Umbilical cord (tissue), 1 donor: ENCODE measurements at regions not wholly inside any gene's neighbourhood (a gene's known extent, or its start where the extent isn't known, plus 50 kb on each side); places are given as distances from the start of the nearest gene placed in this dataset.
"Not testable (repeated sequence)": the region's sequence is repeated elsewhere in the genome, so short reads cannot be mapped to it uniquely, and the experiment has no call there.

Experiments used
- DNase-seq: peaks from one replicate; pipeline ENCODE4 v3.0.0-alpha.2; 2015; ENCODE audit warnings: low spot score

DNA sequence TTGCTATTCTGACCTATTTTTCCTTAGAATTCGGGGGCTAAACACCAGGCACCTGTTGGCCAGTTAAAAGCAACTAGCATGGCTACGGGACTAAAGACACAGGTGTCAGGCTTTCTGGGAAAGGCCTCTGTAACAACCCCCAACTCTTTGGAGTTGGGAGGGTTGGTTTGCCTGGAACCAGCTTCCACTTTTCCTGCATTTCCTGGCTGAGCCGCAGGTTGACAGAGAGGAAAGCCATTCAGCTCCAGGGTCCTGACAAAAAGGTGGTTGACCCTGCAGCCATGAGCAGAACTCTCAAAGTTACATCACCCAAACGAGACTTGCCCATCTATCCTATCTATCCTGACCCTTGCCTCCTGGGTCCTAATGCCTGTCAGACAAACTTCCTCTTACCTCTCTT lies 375.4 kb upstream of the SFSWAP start:
- no peak for DNase-seq

DNA sequence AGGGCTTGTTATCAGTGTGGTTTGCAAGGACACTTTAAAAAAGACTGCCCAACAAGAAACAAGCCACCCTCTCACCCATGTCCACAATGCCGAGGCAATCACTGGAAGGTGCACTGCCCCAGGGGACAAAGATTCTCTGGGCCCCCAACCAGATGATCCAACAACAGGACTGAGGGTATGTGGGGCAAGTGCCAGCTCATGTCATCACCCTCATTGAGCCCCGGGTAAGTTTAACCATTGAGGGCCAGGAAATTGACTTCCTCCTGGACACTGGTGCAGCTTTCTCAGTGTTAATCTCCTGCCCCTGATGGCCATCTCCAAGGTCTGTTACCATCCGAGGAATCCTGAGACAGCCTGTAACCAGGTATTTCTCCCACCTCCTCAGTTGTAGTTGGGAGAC lies 373.0 kb upstream of the SFSWAP start:
- not testable (repeated sequence) for DNase-seq

DNA sequence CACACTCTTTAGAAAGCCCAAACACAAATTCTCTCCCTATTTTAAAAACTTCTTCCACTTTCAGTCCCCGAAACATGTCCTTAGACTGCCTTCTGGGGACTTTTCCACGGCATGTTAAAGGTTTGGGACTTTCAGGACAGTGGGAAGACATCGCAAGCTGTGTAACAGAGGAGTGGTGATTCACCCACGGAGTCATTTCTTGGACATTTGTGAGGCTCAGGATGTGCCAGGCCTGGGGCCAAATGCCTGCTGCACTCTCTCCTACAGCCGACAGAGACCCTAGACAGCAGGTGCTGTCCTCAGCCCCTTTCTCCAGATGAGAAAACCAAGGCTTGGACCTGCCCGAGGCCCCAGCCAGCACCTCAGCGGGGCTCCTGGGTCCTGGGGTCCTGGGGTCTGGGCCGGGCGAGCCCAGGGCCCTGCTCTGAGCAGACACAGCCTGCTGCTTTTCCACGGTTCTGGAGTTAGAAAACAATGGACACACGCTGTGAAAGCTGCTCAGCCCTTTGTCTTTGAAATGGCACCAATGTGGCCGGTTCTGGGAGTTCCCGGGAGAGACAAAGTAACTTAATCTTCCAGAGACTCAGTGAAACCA lies 370.2 kb upstream of the SFSWAP start:
- DNase-seq: no peak

DNA sequence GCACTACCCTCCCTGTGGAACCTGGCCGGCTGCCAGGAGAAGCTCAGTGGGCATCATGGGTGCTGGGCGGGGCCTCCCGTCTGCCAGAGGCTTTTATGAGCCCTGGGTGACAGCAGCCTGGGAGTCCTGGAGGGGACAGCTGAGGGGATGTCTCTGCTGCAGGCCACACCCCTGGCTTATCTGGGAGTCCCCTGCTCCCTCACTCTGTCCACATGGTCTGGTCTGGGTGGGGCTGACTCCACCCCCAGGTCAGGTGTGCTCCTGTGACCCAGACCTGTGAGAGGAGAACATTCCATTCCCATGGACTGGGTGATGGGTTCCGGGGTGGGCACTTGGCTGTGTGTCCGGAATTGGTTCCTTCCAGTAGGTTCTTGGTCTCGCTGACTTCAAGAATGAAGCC lies 369.3 kb upstream of the SFSWAP start:
- not testable (repeated sequence) for DNase-seq

DNA sequence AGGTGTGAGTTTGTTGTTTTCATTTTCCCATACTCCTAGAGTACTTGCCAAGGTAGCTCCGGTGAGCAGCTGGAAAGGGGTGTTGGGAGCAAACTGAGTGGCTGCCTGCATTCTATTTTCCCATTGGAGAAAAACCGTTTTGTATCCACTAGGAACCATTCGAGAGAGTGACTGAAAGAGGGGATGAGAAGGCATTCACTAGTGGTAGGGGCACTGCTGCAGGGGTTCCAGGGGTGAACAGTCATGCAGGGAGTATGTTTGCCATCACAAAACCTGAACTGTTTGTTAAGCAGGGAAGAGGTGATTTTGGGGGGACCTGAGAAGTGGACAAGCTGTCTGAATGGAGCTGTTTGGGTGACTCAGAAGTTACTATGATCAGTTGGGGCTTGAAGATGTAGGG lies 367.5 kb upstream of the SFSWAP start:
- not testable (repeated sequence) for DNase-seq

DNA sequence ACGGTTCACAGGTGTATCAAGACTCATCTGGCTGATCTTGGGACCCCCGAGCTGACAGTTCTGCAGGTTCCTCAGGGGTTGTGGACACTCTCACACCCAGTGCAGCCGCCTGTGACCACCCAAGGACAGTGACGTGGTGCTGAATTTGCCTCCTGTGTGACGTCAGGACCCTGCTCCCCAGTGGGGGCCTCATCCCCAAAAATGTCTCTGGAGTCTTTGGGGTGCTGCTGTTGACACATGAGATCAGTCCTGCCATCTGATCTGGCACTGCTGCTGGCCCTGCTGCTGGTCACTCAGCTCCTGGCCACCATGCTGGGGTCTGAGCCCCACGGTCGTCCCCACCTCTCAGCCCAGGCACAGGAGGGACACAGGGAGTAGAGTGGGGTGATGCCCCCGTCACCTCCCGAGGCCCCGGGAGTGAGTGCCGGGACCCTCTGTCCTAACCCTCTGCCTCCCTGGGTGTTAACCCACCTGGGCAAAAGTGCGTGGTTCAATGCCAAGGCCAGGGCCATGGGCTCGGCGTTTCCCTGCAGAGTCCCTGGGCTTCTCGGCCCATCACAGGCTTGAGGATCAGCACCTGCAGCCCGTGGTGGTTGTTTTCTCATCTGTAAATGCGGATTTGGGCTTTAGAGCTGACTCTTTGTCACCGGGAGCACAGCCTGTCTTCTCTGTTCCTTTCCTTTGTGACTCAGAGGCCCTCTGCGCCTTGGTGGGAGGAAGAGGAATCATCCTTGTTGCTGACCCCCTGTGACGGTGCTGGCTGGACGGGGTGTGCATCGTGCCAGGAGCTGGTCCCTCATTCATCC lies 366.0 kb upstream of the SFSWAP start:
- not testable (repeated sequence) for DNase-seq

DNA sequence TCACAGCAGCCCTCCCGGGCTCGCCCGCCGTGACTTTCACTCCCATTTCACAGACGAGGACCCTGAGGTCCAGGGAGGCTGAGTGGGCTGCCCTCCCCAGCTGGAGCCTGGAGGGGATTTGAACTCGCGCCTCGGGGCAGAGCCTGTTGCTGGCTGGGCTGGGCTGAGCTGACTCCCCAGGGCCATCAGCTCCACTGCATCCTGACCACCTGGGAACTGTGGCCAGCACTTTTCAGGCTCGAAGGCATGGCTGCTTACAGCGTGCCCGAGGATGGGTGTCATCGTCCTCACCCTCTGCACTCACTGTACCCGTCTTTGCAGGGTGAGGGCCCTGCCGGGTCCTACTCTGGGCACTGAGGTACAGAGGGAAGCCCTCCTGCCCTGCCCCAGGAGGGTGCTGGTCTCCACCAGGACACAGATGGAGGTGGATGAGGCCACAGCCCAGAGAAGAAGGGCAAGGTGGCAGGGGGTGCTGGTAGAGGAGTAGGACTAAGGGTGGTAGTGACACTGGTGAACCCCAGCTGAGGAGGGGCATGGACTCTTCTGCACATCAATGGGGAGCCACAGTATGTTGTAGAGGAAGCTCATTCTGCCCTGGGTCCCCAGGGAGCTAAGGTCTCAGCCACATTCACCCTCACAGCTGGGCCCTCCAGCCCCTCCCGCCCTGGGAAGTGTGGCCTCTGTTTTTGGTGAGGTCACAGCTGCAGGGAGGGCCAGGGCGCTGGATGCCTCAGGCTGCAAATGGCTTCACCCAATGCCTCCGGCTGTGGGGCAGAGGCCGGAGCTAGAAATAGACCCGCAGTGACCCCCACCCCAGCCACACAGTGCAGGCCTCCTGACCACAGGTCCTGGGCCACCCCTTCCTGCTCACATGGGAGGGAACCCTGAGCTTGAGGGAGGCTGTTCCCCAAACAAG lies 365.1 kb upstream of the SFSWAP start:
- DNase-seq: no peak

DNA sequence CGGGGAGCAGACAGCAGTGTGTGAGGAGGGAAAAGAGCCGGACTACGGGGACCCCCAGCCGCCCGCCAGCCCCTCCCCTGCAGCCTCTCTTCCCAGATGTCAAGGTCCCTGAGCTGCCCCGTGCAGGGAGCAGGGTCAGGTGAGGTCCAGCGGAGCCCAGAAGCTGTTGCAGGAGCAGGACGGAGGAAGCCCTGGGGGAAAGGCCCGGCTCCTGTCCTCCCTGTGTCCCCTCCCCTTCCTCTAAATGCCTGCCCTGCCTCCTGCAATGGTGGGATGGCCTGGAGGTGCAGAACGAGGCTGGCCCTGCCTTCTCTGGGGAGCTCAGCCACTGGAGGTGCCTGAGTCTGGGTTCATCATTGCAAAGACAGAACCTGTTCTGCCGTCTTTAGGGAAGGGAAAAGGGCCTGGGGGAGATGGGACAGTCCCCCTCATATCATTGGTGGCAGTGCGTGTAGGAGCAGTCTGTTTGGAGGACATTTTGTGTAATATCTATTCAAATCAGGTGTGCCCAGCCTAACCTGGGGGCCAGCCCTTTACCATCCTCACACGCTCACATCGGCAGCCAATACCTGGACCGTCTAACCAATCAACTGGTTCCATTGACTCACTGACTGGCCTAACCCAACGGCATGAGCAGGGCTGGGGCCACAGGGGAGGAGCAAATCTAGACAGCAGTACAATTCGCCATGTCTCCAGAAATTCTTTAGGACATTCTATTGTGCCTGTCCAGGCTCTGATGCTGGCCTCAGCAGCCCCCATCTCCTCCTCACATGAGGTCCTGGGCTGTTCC lies 364.1 kb upstream of the SFSWAP start:
- no peak for DNase-seq

DNA sequence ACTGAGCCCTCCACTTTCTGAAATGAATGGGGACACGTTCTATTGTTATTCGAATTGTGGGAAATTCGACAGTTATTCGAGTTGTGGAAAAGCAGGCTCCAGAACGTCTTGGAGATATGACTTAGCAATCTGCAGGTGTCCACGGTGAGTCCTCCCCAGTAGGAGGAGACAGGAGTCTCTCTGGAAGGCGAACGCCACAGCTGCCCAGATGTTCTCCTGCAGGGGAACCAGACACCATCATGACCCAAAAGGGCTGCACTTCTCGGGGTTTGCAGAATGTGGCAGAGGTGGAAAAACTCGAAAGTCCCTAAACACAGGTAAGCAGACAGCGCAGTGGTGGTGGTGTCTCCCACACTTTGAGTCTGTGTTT lies 363.6 kb upstream of the SFSWAP start:
- no peak for DNase-seq

DNA sequence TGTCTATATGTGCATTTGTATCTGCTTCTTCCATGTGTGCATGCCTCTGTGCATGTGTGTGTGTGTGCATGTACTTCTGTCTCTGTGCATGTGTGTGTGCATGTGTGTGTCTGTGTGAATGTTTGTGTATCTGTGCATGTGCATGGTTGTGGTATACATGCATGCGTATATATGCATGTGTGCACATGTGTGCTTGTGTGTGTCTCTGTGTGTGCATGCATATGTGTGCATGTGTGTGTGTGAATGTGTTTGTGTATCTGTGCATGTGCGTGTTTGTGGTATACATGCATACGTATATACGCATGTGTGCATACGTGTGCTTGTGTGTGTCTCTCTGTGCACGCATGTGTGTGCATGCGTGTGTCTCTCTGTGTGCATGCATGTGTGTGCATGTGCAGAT lies 363.2 kb upstream of the SFSWAP start:
- no peak for DNase-seq

DNA sequence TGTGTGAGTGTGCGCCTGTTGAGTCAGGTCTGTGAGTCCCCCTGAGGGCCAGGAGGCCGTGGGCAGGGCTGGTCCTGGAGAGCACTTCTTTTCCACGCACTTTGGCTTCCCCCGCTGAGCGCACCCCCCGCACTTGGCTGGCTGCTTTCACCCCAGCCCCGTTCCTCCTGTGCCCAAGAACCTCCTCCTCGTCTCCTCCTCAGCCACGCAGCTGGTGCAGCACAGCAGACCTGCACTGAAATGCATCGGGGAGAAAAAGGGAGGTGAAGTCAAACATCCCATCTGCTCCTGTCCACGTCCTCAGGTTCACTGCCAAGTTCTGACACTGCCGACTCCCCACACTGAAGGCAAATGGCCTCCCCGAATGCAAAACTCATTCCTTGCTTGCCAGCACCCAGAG lies 362.7 kb upstream of the SFSWAP start:
- DNase-seq: no peak

DNA sequence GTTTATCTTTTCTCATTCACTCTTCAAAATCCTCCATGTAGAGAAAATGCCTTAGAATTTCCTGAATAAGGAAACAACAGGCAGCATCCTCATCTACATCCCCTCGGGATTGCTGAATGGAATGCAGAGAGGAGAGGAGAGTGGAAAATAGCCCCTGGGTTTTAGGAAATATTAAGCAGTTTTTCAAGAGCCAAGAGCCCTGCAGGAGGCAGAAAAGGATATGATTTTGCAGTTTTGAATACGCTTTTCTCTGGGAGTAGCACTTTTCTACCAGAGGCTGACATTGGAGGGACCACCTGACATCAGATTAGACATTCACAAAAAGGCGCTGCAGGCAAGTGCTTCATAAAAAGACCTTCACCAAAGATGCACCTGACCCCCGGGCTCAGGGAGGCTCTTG lies 362.2 kb upstream of the SFSWAP start:
- no peak for DNase-seq

DNA sequence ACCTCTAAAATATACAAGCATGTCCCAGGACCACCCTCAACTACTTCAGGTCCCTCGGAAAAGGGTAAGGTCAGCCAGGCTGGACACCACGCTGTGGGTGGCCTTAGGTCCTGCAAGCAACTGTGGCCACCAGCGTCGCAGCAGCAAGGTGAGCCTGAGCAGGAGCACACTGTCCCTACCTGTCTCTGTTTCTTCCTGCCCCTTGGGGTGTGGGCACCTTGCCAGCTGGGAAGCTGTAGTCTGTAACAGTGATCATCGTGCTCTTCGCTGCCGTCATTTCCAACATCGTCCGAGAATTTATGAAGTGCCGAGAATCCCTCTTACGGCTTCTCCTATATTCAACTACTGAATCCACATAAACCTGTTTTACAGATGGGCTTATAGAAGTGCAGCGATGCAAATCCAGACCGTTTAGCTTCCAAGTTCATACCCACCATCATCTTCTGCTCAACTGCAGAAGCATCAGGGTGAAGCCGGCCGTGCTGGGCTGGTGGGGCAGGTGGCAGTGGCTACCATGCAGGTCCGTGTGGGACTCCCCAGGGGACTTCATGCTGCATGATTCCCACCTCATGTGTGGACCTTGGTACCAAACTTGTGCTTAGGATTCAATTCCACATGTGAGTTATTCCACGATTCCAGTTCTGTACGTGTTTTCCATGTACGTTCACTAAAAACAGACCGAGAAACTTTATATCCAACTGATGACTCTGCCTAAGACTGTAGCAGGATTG lies 361.3 kb upstream of the SFSWAP start:
- DNase-seq: no peak

DNA sequence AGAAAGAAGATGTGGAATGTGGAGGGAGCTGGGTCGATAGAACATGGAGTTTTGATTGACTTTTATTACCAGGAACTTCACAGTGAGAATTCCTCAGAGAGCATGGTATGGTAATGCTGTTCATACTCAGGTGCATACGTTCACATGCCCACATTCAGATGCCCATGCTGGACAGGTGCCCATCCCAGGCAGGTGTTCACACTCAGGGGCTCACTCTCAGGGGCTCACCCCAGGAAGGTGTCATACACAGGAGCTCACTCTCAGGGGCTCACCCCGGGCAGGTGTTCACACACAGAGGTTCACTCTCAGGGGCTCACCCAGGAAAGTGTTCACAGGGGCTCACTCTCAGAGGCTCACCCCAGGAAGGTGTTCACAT lies 360.0 kb upstream of the SFSWAP start:
- DNase-seq: no peak

DNA sequence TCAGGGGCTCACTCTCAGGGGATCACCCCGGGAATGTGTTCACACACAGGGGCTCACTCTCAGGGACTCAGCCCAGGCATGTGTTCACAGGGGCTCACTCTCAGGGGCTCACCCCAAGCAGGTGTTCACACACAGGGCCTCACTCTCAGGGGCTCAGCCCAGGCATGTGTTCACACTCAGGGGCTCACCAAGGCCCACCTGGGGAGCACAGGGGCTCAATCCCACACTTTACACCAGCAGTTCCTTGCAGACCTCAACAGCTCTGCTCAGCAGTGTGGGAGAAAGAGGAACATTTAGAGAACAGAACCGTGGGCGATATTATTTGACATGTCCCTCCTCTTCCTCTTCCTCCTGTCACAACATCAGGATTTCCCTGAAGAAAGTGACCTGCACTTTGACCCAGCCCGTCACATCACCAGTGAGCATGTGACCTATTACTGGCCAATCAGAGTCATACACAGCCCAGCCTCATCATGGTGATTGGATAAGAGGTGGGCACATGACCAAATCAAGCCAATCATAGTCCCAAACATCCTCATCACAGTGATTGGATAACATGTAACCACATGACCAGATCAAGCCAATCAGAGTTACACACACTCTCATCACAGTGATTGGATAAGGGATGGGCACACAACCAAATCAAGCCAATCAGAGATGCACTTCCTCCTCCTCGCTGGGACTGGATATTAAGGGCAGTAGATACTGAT lies 359.4 kb upstream of the SFSWAP start:
- no peak for DNase-seq

DNA sequence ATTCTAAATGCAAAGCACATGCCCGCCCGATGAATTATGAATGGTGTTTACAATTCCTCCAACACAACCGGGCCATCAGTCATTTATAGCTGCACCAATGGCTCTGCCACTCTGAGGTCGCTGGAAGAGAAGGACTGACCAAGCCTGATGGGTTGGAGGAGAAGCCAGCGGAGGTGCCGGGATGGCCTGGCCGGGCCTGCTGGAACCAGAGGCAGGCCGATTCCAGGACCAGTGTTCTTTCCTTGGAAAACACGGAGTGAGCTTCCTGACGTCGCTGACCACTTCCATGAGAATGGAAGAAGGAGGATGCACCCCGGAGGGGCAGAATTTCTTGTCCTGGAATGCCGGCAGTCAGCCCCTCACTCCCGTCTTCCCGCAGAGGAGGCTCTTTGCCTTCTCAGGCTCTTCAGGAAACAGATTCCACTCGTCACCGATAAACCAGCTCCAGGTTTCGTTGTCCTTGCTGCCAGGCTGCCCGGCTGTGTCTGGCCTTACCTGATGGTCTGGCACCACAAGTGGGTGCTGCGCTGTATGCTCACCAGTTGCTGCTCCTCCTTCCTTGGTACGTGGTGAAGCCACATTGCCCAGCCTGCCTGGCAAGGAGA lies 358.5 kb upstream of the SFSWAP start:
- no peak for DNase-seq

DNA sequence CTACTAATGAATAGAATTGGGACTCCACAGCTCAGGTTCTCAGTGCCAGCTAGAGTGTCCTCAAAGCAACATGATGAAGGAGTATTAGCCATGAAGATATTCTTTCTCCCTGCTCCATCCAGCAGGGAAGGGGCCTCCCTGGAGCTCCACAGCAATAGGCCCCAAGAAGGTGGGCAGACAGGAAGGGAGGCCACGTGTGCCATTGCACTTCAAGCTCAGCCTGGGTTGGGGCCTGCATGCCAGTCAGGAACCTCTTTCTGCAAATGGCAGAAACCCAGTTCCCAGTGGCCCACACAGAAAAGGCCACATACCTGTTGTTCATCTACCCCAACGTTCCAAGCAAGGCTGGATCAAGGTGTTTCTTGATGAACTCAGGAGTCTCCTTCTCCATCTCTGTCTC lies 357.5 kb upstream of the SFSWAP start:
- DNase-seq: no peak

DNA sequence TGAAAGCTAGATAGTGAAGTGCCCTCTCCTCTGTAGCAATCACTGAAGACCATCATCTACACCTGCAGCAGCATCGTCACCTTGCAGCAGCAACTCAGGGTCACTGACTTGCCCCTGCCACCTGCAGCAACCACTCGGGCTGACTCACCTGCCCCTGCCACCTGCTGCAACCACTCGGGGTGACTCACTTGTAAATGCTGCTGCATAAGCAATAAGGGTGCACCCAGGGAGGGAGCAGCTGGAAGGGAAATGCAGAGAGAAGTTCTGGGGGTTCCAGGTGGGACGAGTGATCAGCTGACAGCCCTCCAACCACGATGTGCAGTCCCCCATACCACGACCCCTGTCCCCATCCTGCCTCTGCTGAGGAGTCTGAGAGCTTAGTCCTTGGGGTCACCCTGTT lies 357.1 kb upstream of the SFSWAP start:
- DNase-seq: no peak

DNA sequence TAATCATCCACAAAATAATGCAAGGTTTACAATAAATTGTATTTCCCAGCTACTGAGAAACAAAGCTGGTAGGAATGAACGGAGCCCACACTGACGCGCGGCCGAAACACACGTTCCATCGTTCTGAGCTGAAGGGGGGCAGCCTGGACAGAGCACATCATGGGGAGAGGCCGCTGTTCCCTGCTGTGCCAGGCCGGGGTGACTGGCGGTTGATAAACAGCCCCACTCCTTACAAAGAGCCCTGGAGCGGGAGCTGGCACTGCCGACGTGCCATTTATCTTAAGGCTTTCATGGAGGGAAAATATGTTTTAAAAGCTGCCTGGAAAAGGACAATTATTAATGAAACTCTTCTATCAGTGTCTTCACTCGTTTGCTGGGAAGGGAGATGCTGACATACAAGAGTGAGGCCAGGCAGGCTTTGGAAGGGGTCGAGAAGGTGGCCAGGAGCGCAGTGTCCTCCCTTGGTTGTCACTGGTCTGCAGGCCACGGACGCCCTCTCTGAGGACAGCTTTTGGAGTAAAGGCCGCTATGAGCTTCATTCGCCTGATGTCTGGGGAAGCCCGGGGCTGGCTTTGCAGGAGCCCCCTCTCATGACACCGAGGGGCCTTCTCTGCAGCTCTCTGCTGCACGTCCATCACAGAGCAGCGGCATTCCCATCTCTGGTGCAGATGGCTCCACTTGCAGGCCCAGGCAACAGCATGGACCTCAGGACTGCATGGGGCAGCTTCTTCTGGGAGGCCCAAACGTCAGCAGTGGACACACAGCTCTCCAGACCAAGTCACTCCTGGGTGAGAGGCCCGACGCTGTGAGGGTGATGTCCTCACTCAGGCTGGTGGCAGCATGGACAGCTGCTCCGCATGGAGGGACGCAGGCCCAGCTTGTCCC lies 355.3 kb upstream of the SFSWAP start:
- DNase-seq: no peak
